ENCODE measurements at regions not wholly inside any gene's neighbourhood (a gene's known extent, or its start where the extent isn't known, plus 50 kb on each side); places are given as distances from the start of the nearest gene placed in this dataset.
A peak's percentile ranks its signal among the peaks of the same experiment; 100 is the strongest.
"Not testable (repeated sequence)": the region's sequence is repeated elsewhere in the genome, so short reads cannot be mapped to it uniquely, and the experiment has no call there.

GRCh38 chr12:4151362-4152121 is 122.0 kb upstream of the CCND2 start:
- no peak for ATAC-seq
- no peaks in the 10 kb centered on the region for H3K4me1 ChIP-seq
- H3K27me3 ChIP-seq, result no peaks in the 10 kb centered on the region
- no peaks in the 10 kb centered on the region for H3K36me3 ChIP-seq (replicated peaks in 1 of 2; ENCODE audit: insufficient read depth in 1 of 2, low read depth in 2 of 2)
- H3K4me3 ChIP-seq, result no peak overlapping the region
- intact Hi-C loops (cut with DNase I), result no loop called here
- H3K9me3 ChIP-seq, result no peaks in the 10 kb centered on the region
- TF ChIP-seq POLR2A (IDR thresholded peaks at IDR 0.05), result no peak
- no peak for TF ChIP-seq CTCF (IDR thresholded peaks at IDR 0.05)
- WGBS, 2 donors, result 88 to 92% methylated on average over 4 of the region's 4 CpGs
- no peak overlapping the region for H3K27ac ChIP-seq
- no peak for DNase-seq

GRCh38 chr12:4150355-4150754 is 123.2 kb upstream of the CCND2 start:
- WGBS, 2 donors, result 94 to 95% methylated on average over 11 of the region's 11 CpGs
- H3K4me1 ChIP-seq; ATAC-seq; H3K9me3 ChIP-seq; intact Hi-C loops (cut with DNase I); DNase-seq; H3K36me3 ChIP-seq (replicated peaks in 1 of 2; ENCODE audit: insufficient read depth in 1 of 2, low read depth in 2 of 2); H3K27me3 ChIP-seq; H3K4me3 ChIP-seq; H3K27ac ChIP-seq: not testable (repeated sequence)

- TF ChIP-seq POLR2A (IDR thresholded peaks at IDR 0.05) (no peak), CTCF (IDR thresholded peaks at IDR 0.05) (no peak)
- Histone ChIP-seq H3K4me1 (no peaks in the 10 kb centered on the region), H3K27me3 (no peaks in the 10 kb centered on the region), H3K4me3 (no peak overlapping the region), H3K9me3 (no peaks in the 10 kb centered on the region), H3K27ac (no peak overlapping the region), H3K36me3 (replicated peaks in 1 of 2; ENCODE audit: insufficient read depth in 1 of 2, low read depth in 2 of 2) (no peaks in the 10 kb centered on the region)
- 80 to 81% methylated on average over 4 to 5 of the region's 5 CpGs for WGBS, 2 donors
- ATAC-seq (no peak), DNase-seq (peak in 3 of 4 donors; percentile 25 to 48 (median 30))
- intact Hi-C loops (cut with DNase I), result no loop called here
Observed at GRCh38 chr12:4148418-4149056, 125.0 kb upstream of the CCND2 start.

GRCh38 chr12:4147031-4147481 is 126.5 kb upstream of the CCND2 start:
- intact Hi-C loops (cut with DNase I), result no loop called here
- Histone ChIP-seq H3K4me3 (no peak overlapping the region), H3K36me3 (replicated peaks in 1 of 2; ENCODE audit: insufficient read depth in 1 of 2, low read depth in 2 of 2) (no peaks in the 10 kb centered on the region), H3K27me3 (no peaks in the 10 kb centered on the region), H3K9me3 (no peaks in the 10 kb centered on the region), H3K4me1 (no peaks in the 10 kb centered on the region), H3K27ac (no peak overlapping the region)
- DNase-seq, result no peak
- TF ChIP-seq CTCF (IDR thresholded peaks at IDR 0.05) (no peak), POLR2A (IDR thresholded peaks at IDR 0.05) (no peak)
- ATAC-seq, result no peak
- 63 to 64% methylated on average over 7 of the region's 7 CpGs for WGBS, 2 donors

- Histone ChIP-seq H3K36me3 (replicated peaks in 1 of 2; ENCODE audit: insufficient read depth in 1 of 2, low read depth in 2 of 2) (no peaks in the 10 kb centered on the region), H3K27ac (no peak overlapping the region), H3K27me3 (no peaks in the 10 kb centered on the region), H3K9me3 (no peaks in the 10 kb centered on the region), H3K4me1 (no peaks in the 10 kb centered on the region), H3K4me3 (no peak overlapping the region)
- intact Hi-C loops (cut with DNase I), result no loop called here
- no peak for TF ChIP-seq POLR2A (IDR thresholded peaks at IDR 0.05)
- no peak for TF ChIP-seq CTCF (IDR thresholded peaks at IDR 0.05)
- WGBS, 2 donors, result 74 to 77% methylated on average over 15 of the region's 15 CpGs
- DNase-seq, result no peak
- no peak for ATAC-seq
Observed at GRCh38 chr12:4145990-4146859, 127.3 kb upstream of the CCND2 start.
